Liver (tissue), 8 donors: ENCODE measurements at regions not wholly inside any gene's neighbourhood (a gene's known extent, or its start where the extent isn't known, plus 50 kb on each side); places are given as distances from the start of the nearest gene placed in this dataset.

Source experiments
- DNase-seq: peaks from one replicate; pipeline ENCODE4 v3.0.0-alpha.2; 2017; ENCODE audit warnings: low spot score
- H3K27ac ChIP-seq, 2 donors: one replicate each; pipeline ENCODE4 v1.7.0; 2013; ENCODE audit warnings: inconsistent platforms in 2 of 2, low read length in 2 of 2, control low read depth in 1 of 2, low read depth in 1 of 2, mild to moderate bottlenecking in 1 of 2
- H3K27me3 ChIP-seq, 4 donors: one replicate each; pipeline versions ENCODE4 v1.6.1 to v1.7.0; 2013; ENCODE audit warnings: low read length in 3 of 4, inconsistent platforms in 1 of 4, mild to moderate bottlenecking in 1 of 4, moderate library complexity in 1 of 4; ENCODE audit not compliant: control insufficient read depth in 4 of 4, insufficient read depth in 4 of 4
- H3K36me3 ChIP-seq, 4 donors: one replicate each; pipeline versions ENCODE4 v1.6.1 to v1.7.0; 2013; ENCODE audit warnings: low read length in 3 of 4, mild to moderate bottlenecking in 3 of 4, low read depth in 1 of 4, moderate library complexity in 1 of 4; ENCODE audit not compliant: control insufficient read depth in 4 of 4, insufficient read depth in 3 of 4
- H3K4me1 ChIP-seq, 4 donors: one replicate each; pipeline versions ENCODE4 v1.6.1 to v1.7.0; 2013; ENCODE audit warnings: low read length in 3 of 4, mild to moderate bottlenecking in 3 of 4, moderate library complexity in 1 of 4; ENCODE audit not compliant: control insufficient read depth in 4 of 4, insufficient read depth in 4 of 4
- H3K4me3 ChIP-seq, 3 donors: one replicate each; pipeline versions ENCODE4 v1.6.1 to v1.7.0; 2013; ENCODE audit warnings: low read length in 3 of 3, control low read depth in 1 of 3, low read depth in 1 of 3, mild to moderate bottlenecking in 1 of 3
- H3K9ac ChIP-seq, 2 donors: one replicate each; pipeline ENCODE4 v1.7.0; 2013; ENCODE audit warnings: low read length in 2 of 2, mild to moderate bottlenecking in 2 of 2, moderate library complexity in 2 of 2, control low read depth in 1 of 2, low read depth in 1 of 2
- H3K9me3 ChIP-seq, 4 donors: one replicate each; pipeline versions ENCODE4 v1.6.1 to v1.7.0; 2013; ENCODE audit warnings: low read length in 3 of 4; ENCODE audit not compliant: control insufficient read depth in 4 of 4
- EGR1 ChIP-seq, 2 donors: IDR thresholded peaks; 2 replicates each; pipeline ENCODE4 v1.6.1; 2016 to 2018; ENCODE audit warnings: antibody characterized with exemption in 2 of 2, low read depth in 2 of 2
- FOXA1 ChIP-seq: IDR thresholded peaks from 2 replicates; pipeline ENCODE4 v1.6.1; 2016; ENCODE audit warnings: antibody characterized with exemption
- GABPA ChIP-seq, 2 donors: IDR thresholded peaks in 1 of 2; conservative IDR thresholded peaks in 1 of 2; 2 replicates each; pipeline ENCODE4 v1.6.1; 2016; ENCODE audit warnings: antibody characterized with exemption in 2 of 2, mild to moderate bottlenecking in 1 of 2, moderate library complexity in 1 of 2
- HNF4A ChIP-seq, 2 donors: conservative IDR thresholded peaks; 2 replicates each; pipeline ENCODE4 v1.6.1; 2016; ENCODE audit warnings: antibody characterized with exemption in 2 of 2, mild to moderate bottlenecking in 2 of 2
- HNF4G ChIP-seq: IDR thresholded peaks from 2 replicates; pipeline ENCODE4 v1.6.1; 2016; ENCODE audit warnings: antibody characterized with exemption
- JUND ChIP-seq, 2 donors: IDR thresholded peaks; 2 replicates each; pipeline ENCODE4 v1.6.1; 2016; ENCODE audit warnings: antibody characterized with exemption in 2 of 2
- NR2F2 ChIP-seq: IDR thresholded peaks from 2 replicates; pipeline ENCODE4 v1.6.1; 2016; ENCODE audit warnings: antibody characterized with exemption
- RAD21 ChIP-seq, 2 donors: IDR thresholded peaks; 2 replicates each; pipeline ENCODE4 v1.6.1; 2016; ENCODE audit warnings: antibody characterized with exemption in 2 of 2, mild to moderate bottlenecking in 2 of 2
- RXRA ChIP-seq, 2 donors: IDR thresholded peaks; 2 replicates each; pipeline ENCODE4 v1.6.1; 2017 to 2018; ENCODE audit warnings: antibody characterized with exemption in 2 of 2, mild to moderate bottlenecking in 1 of 2
- YY1 ChIP-seq: IDR thresholded peaks from 2 replicates; pipeline ENCODE4 v1.6.1; 2016; ENCODE audit warnings: antibody characterized with exemption, mild to moderate bottlenecking
- WGBS: extraction: QIAGEN DNeasy Blood & Tissue Kit; methylation state at CpG from one replicate; pipeline ENCODE4 v1.1.7; 2013; 5-methylcytosine and 5-hydroxymethylcytosine counted together
- TF ChIP-seq, protein P1 (sequence below): IDR thresholded peaks from 2 replicates; pipeline ENCODE4 v1.6.1; 2016; ENCODE audit warnings: antibody characterized with exemption
- TF ChIP-seq, protein P2 (sequence below): IDR thresholded peaks from 2 replicates; pipeline ENCODE4 v1.6.1; 2016; ENCODE audit warnings: antibody characterized with exemption, mild to moderate bottlenecking
- TF ChIP-seq, protein P3 (sequence below): fragments of 150-350 bp; IDR thresholded peaks from 2 replicates; pipeline ENCODE4 v1.5.1; 2017; ENCODE audit warnings: improper control_type of control experiment, low read depth, low read length; ENCODE audit not compliant: missing input control
- TF ChIP-seq, protein P4 (sequence below): IDR thresholded peaks from 2 replicates; pipeline ENCODE4 v1.6.1; 2016; ENCODE audit warnings: antibody characterized with exemption
- TF ChIP-seq, protein P5 (sequence below): IDR thresholded peaks from 2 replicates; pipeline ENCODE4 v1.6.1; 2016; ENCODE audit warnings: antibody characterized with exemption
- donor health status: healthy.
- donor health status: healthy.
- donor health status: healthy.
- donor health status: healthy.
- donor health status: healthy.

DNA sequence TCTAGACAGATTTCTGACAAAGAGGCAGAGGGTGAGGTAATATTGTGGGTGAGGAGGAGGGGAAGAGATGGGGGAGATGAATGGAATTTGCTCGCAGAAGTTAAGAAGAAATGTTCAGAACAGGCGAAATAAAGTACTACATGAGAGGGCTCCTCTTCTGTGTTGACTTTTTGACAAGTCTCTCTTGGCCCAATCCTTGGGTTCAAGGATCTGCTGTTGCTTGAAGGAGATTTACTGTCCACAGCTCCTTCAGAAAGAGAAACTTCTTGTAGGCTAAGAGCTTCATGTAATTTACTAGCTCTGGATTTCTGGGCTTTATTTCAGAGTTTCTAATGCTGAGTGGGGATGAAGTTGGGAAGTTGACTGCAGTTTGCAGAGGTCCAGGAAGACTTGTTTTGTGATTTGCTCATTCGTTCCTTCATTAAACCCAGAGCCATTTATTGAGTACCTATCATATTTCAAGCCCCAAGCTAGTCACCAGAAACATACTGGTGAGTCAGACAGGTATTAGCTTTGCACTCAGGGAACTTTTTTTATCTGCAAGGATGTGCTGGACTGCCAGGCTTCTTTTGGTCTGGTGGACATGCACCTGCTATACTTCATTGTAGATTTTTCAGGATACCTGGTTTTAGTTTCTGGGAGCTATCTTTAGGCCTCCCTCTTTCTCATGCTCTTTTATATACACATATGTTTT, 402.9 kb upstream of the CLINT1 start (continued):
- no peak for TF ChIP-seq NR2F2

DNA sequence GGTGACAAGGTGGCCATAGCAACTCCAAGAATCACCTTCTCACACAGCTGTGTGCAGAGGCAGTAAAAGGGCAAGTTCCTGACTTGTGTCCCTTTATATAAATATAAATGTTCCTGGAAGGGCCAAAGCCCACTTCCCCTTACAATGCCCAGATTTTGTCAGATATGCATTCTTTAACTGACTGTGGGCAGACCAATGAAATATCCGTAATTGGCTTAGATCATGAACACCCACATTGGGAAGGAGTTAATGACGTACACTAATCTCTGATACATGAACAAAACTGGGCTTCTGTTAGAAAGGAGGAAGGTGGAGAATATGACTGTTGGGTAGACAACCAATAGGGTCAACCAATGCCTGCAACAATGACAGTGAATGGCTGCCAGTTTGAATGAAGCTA, 397.2 kb upstream of the CLINT1 start:
- WGBS = 88% methylated on average over 2 of the region's 2 CpGs
- Histone ChIP-seq H3K4me1 (no peaks in the 10 kb centered on the region), H3K4me3 (no peak overlapping the region), H3K27ac (no peak overlapping the region), H3K9ac (no peak overlapping the region), H3K36me3 (no peaks in the 10 kb centered on the region), H3K9me3 (no peaks in the 10 kb centered on the region), H3K27me3 (no peaks in the 10 kb centered on the region)
- TF ChIP-seq, protein P1, sequence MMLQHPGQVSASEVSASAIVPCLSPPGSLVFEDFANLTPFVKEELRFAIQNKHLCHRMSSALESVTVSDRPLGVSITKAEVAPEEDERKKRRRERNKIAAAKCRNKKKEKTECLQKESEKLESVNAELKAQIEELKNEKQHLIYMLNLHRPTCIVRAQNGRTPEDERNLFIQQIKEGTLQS = no peak
- TF ChIP-seq, protein P2, sequence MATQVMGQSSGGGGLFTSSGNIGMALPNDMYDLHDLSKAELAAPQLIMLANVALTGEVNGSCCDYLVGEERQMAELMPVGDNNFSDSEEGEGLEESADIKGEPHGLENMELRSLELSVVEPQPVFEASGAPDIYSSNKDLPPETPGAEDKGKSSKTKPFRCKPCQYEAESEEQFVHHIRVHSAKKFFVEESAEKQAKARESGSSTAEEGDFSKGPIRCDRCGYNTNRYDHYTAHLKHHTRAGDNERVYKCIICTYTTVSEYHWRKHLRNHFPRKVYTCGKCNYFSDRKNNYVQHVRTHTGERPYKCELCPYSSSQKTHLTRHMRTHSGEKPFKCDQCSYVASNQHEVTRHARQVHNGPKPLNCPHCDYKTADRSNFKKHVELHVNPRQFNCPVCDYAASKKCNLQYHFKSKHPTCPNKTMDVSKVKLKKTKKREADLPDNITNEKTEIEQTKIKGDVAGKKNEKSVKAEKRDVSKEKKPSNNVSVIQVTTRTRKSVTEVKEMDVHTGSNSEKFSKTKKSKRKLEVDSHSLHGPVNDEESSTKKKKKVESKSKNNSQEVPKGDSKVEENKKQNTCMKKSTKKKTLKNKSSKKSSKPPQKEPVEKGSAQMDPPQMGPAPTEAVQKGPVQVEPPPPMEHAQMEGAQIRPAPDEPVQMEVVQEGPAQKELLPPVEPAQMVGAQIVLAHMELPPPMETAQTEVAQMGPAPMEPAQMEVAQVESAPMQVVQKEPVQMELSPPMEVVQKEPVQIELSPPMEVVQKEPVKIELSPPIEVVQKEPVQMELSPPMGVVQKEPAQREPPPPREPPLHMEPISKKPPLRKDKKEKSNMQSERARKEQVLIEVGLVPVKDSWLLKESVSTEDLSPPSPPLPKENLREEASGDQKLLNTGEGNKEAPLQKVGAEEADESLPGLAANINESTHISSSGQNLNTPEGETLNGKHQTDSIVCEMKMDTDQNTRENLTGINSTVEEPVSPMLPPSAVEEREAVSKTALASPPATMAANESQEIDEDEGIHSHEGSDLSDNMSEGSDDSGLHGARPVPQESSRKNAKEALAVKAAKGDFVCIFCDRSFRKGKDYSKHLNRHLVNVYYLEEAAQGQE = no peak
- TF ChIP-seq, protein P3, sequence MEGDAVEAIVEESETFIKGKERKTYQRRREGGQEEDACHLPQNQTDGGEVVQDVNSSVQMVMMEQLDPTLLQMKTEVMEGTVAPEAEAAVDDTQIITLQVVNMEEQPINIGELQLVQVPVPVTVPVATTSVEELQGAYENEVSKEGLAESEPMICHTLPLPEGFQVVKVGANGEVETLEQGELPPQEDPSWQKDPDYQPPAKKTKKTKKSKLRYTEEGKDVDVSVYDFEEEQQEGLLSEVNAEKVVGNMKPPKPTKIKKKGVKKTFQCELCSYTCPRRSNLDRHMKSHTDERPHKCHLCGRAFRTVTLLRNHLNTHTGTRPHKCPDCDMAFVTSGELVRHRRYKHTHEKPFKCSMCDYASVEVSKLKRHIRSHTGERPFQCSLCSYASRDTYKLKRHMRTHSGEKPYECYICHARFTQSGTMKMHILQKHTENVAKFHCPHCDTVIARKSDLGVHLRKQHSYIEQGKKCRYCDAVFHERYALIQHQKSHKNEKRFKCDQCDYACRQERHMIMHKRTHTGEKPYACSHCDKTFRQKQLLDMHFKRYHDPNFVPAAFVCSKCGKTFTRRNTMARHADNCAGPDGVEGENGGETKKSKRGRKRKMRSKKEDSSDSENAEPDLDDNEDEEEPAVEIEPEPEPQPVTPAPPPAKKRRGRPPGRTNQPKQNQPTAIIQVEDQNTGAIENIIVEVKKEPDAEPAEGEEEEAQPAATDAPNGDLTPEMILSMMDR = no peak
- TF ChIP-seq GABPA (IDR thresholded peaks at IDR 0.05 in 1 of 2, conservative IDR thresholded peaks at IDR 0.05 in 1 of 2) = no peak
- TF ChIP-seq NR2F2 = no peak
- no peak for TF ChIP-seq RXRA (IDR thresholded peaks at IDR 0.05)
- TF ChIP-seq, protein P4, sequence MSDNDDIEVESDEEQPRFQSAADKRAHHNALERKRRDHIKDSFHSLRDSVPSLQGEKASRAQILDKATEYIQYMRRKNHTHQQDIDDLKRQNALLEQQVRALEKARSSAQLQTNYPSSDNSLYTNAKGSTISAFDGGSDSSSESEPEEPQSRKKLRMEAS = no peak
- TF ChIP-seq YY1 = no peak
- TF ChIP-seq RAD21 (IDR thresholded peaks at IDR 0.05) = no peak
- TF ChIP-seq FOXA1 = no peak
- TF ChIP-seq, protein P5, sequence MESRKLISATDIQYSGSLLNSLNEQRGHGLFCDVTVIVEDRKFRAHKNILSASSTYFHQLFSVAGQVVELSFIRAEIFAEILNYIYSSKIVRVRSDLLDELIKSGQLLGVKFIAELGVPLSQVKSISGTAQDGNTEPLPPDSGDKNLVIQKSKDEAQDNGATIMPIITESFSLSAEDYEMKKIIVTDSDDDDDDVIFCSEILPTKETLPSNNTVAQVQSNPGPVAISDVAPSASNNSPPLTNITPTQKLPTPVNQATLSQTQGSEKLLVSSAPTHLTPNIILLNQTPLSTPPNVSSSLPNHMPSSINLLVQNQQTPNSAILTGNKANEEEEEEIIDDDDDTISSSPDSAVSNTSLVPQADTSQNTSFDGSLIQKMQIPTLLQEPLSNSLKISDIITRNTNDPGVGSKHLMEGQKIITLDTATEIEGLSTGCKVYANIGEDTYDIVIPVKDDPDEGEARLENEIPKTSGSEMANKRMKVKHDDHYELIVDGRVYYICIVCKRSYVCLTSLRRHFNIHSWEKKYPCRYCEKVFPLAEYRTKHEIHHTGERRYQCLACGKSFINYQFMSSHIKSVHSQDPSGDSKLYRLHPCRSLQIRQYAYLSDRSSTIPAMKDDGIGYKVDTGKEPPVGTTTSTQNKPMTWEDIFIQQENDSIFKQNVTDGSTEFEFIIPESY = no peak
- TF ChIP-seq HNF4G = no peak
- no peak for TF ChIP-seq JUND (IDR thresholded peaks at IDR 0.05)
- no peak for TF ChIP-seq EGR1 (IDR thresholded peaks at IDR 0.05; ENCODE audit: low read depth in 2 of 2)
- no peak for TF ChIP-seq HNF4A (conservative IDR thresholded peaks at IDR 0.05)
- DNase-seq = no peak
